GM23338 (cell line): ENCODE measurements at regions not wholly inside any gene's neighbourhood (a gene's known extent, or its start where the extent isn't known, plus 50 kb on each side); places are given as distances from the start of the nearest gene placed in this dataset.

Source experiments
- ATAC-seq: fragments of 200-7000 bp; cut with Tn5 transposase; 3 replicates; pipeline ENCODE4 v1.9.1; 2020
- DNase-seq: peaks from one replicate; pipeline ENCODE4 v3.0.0-alpha.2; 2015; ENCODE audit warnings: low spot score
- H2AFZ ChIP-seq: fragments of 200-600 bp; sonication (generic); 2 replicates; pipeline ENCODE4 v1.8.0; 2016; ENCODE audit warnings: antibody characterized with exemption, mild to moderate bottlenecking, moderate library complexity
- H3F3A ChIP-seq: fragments of 200-600 bp; sonication (generic); replicated peaks from 2 replicates; pipeline ENCODE4 v1.8.0; 2017; ENCODE audit warnings: antibody characterized with exemption, mixed run types, low read depth
- H3K27ac ChIP-seq: fragments of 200-600 bp; sonication (generic); 2 replicates; pipeline ENCODE4 v1.6.1; 2016; ENCODE audit warnings: low read depth
- H3K27me3 ChIP-seq: fragments of 200-600 bp; sonication (generic); 2 replicates; pipeline ENCODE4 v1.8.0; 2016; ENCODE audit warnings: mild to moderate bottlenecking, mixed run types, moderate library complexity; ENCODE audit not compliant: insufficient read depth
- H3K36me3 ChIP-seq: fragments of 200-600 bp; sonication (generic); 2 replicates; pipeline ENCODE4 v1.8.0; 2016; ENCODE audit warnings: mild to moderate bottlenecking; ENCODE audit not compliant: insufficient read depth
- H3K4me1 ChIP-seq: fragments of 200-600 bp; sonication (generic); 2 replicates; pipeline ENCODE4 v1.8.0; 2016; ENCODE audit warnings: mild to moderate bottlenecking, moderate library complexity; ENCODE audit not compliant: insufficient read depth
- H3K4me2 ChIP-seq: fragments of 200-600 bp; sonication (generic); 2 replicates; pipeline ENCODE4 v1.7.1; 2017; ENCODE audit warnings: mixed run types
- H3K4me3 ChIP-seq: fragments of 200-600 bp; sonication (generic); 2 replicates; pipeline ENCODE4 v1.6.1; 2016; ENCODE audit warnings: mixed run types
- H3K79me2 ChIP-seq: fragments of 200-600 bp; sonication (generic); replicated peaks from 2 replicates; pipeline ENCODE4 v1.8.0; 2017; ENCODE audit warnings: mild to moderate bottlenecking; ENCODE audit not compliant: insufficient read depth
- H3K9me2 ChIP-seq: fragments of 200-600 bp; sonication (generic); 2 replicates; pipeline ENCODE4 v1.8.0; 2017; ENCODE audit not compliant: insufficient read depth
- H4K20me1 ChIP-seq: fragments of 200-600 bp; sonication (generic); replicated peaks from 2 replicates; pipeline ENCODE4 v1.8.0; 2017; ENCODE audit warnings: mild to moderate bottlenecking; ENCODE audit not compliant: insufficient read depth
- H3K27ac Mint-ChIP-seq: 2 replicates; pipeline ENCODE4 v1.8.0; 2020; ENCODE audit warnings: inconsistent platforms, mild to moderate bottlenecking, moderate library complexity, mixed read lengths
- H3K27me3 Mint-ChIP-seq: 3 replicates; pipeline ENCODE4 v1.8.0; 2022; ENCODE audit warnings: low read depth, mild to moderate bottlenecking, moderate library complexity, mixed read lengths, inconsistent platforms; ENCODE audit not compliant: insufficient read depth, poor library complexity
- H3K36me3 Mint-ChIP-seq: 3 replicates; pipeline ENCODE4 v1.8.0; 2021; ENCODE audit warnings: low read depth, mild to moderate bottlenecking, inconsistent platforms, moderate library complexity, mixed read lengths
- H3K4me1 Mint-ChIP-seq: 3 replicates; pipeline ENCODE4 v1.8.0; 2020; ENCODE audit warnings: mild to moderate bottlenecking, inconsistent platforms, mixed read lengths
- H3K4me3 Mint-ChIP-seq: 3 replicates; pipeline ENCODE4 v1.8.0; 2021; ENCODE audit warnings: moderate library complexity, mild to moderate bottlenecking, inconsistent platforms, mixed read lengths
- H3K9me3 Mint-ChIP-seq: 3 replicates; pipeline ENCODE4 v1.8.0; 2020; ENCODE audit warnings: moderate library complexity, mild to moderate bottlenecking, inconsistent platforms, mixed read lengths
- JUNB ChIP-seq: IDR thresholded peaks from one replicate; pipeline ENCODE4 v1.6.1; 2016; ENCODE audit warnings: antibody characterized with exemption; ENCODE audit not compliant: unreplicated experiment
- POLR2AphosphoS5 ChIP-seq: IDR thresholded peaks from 2 replicates; pipeline ENCODE4 v1.6.1; 2016; ENCODE audit warnings: antibody characterized with exemption, low read depth
- STAT1 ChIP-seq: IDR thresholded peaks from one replicate; pipeline ENCODE4 v1.6.1; 2016; ENCODE audit warnings: antibody characterized with exemption; ENCODE audit not compliant: unreplicated experiment
- ZNF331 ChIP-seq: fragments of 250-450 bp; sonication (Bioruptor Pico); IDR thresholded peaks from 2 replicates; pipeline ENCODE4 v1.5.0; 2020; ENCODE audit warnings: low read depth, mild to moderate bottlenecking, moderate library complexity
- TF ChIP-seq, protein P1 (sequence below): IDR thresholded peaks from 2 replicates; pipeline ENCODE4 v1.6.1; 2016; ENCODE audit warnings: antibody characterized with exemption
- TF ChIP-seq, protein P2 (sequence below), 2 experiments: fragments of 200-600 bp in 1 of 2; sonication (generic) in 1 of 2; conservative IDR thresholded peaks; 2 replicates each; pipeline versions ENCODE4 v1.5.1 to v1.6.1; 2016 to 2017; ENCODE audit warnings: antibody characterized with exemption in 2 of 2, low read depth in 2 of 2, mild to moderate bottlenecking in 2 of 2, moderate library complexity in 1 of 2
- TF ChIP-seq, protein P3 (sequence below): IDR thresholded peaks from one replicate; pipeline ENCODE4 v1.6.1; 2018; ENCODE audit warnings: antibody characterized with exemption; ENCODE audit not compliant: unreplicated experiment

DNA sequence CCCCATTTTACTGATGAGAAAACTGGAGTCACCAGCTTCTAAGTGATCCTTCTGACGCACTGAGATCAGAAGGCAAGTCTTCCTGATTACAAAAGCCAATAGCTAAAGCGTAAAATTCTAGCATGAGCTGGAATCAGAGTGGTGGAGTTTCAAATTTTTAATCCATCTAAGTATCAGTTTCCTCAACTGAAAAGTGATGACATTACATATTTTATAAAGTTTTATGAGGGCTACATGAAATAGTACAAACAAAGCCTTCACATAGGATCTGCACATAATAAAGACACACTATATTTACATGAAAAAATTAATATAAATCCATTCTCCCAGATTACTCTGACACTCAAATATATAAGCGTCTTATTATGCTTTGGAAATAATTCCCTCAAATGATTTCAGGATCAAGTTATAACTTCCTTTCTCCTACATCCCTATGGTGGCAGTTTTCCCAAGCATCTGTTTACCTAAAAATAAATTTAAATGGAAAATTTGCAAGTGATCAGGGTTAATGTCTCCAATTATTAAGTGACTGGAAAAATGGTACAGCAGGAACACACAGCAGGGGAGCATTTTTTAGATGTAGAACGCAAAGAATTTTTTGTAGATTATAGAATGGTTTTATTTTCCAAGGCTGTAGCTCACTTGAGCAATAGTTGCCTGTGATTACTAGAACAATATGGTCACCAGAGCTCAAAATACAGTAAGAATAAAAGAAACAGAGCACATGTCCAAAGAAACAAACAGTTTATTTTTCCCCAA is 490.4 kb upstream of the C1orf87 start (continued):
- no peak for TF ChIP-seq ZNF331
- TF ChIP-seq, protein P1, sequence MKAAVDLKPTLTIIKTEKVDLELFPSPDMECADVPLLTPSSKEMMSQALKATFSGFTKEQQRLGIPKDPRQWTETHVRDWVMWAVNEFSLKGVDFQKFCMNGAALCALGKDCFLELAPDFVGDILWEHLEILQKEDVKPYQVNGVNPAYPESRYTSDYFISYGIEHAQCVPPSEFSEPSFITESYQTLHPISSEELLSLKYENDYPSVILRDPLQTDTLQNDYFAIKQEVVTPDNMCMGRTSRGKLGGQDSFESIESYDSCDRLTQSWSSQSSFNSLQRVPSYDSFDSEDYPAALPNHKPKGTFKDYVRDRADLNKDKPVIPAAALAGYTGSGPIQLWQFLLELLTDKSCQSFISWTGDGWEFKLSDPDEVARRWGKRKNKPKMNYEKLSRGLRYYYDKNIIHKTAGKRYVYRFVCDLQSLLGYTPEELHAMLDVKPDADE = no peak
- no peak for TF ChIP-seq JUNB
- TF ChIP-seq STAT1 = no peak
- TF ChIP-seq, protein P2, sequence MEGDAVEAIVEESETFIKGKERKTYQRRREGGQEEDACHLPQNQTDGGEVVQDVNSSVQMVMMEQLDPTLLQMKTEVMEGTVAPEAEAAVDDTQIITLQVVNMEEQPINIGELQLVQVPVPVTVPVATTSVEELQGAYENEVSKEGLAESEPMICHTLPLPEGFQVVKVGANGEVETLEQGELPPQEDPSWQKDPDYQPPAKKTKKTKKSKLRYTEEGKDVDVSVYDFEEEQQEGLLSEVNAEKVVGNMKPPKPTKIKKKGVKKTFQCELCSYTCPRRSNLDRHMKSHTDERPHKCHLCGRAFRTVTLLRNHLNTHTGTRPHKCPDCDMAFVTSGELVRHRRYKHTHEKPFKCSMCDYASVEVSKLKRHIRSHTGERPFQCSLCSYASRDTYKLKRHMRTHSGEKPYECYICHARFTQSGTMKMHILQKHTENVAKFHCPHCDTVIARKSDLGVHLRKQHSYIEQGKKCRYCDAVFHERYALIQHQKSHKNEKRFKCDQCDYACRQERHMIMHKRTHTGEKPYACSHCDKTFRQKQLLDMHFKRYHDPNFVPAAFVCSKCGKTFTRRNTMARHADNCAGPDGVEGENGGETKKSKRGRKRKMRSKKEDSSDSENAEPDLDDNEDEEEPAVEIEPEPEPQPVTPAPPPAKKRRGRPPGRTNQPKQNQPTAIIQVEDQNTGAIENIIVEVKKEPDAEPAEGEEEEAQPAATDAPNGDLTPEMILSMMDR (conservative IDR thresholded peaks at IDR 0.05; ENCODE audit: low read depth in 2 of 2) = no peak

DNA sequence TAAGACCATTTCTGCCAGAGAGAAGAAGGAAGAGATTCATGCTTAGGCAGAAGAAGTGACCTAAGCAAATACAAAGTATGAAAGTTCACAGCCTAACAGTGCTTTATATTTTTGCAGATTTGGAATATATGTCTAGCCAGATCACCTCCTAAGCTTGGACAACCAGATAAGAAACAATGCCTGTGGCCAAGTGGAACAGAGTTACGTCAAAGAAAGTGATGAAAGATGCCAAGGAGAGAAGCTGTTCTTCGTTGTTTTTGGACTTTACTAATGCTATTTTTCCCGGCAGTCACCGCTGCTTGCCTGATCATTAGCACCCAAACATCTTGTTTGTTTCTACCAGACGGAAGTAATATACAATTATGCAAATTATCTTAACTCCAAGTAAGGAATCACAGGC is 489.2 kb upstream of the C1orf87 start:
- Histone ChIP-seq H3K4me1 (no peaks in the 10 kb centered on the region), H3F3A (no peaks in the 10 kb centered on the region), H3K79me2 (no peaks in the 10 kb centered on the region), H3K4me2 (no peak overlapping the region), H3K9me2 (no peaks in the 10 kb centered on the region), H3K27ac (no peak overlapping the region), H4K20me1 (no peaks in the 10 kb centered on the region), H3K4me3 (no peak overlapping the region), H3K36me3 (no peaks in the 10 kb centered on the region), H3K27me3 (no peaks in the 10 kb centered on the region), H2AFZ (no peak overlapping the region)
- no peak overlapping the region for H3K4me3 Mint-ChIP-seq
- peaks cover 2% of the 10 kb centered on the region for H3K27me3 Mint-ChIP-seq
- no peaks in the 10 kb centered on the region for H3K36me3 Mint-ChIP-seq
- H3K27ac Mint-ChIP-seq = no peak overlapping the region
- H3K9me3 Mint-ChIP-seq = no peaks in the 10 kb centered on the region; the same call in 2 of the 3 replicates
- H3K4me1 Mint-ChIP-seq = no peaks in the 10 kb centered on the region
- DNase-seq (no peak), ATAC-seq (no peak)
- TF ChIP-seq, protein P3, sequence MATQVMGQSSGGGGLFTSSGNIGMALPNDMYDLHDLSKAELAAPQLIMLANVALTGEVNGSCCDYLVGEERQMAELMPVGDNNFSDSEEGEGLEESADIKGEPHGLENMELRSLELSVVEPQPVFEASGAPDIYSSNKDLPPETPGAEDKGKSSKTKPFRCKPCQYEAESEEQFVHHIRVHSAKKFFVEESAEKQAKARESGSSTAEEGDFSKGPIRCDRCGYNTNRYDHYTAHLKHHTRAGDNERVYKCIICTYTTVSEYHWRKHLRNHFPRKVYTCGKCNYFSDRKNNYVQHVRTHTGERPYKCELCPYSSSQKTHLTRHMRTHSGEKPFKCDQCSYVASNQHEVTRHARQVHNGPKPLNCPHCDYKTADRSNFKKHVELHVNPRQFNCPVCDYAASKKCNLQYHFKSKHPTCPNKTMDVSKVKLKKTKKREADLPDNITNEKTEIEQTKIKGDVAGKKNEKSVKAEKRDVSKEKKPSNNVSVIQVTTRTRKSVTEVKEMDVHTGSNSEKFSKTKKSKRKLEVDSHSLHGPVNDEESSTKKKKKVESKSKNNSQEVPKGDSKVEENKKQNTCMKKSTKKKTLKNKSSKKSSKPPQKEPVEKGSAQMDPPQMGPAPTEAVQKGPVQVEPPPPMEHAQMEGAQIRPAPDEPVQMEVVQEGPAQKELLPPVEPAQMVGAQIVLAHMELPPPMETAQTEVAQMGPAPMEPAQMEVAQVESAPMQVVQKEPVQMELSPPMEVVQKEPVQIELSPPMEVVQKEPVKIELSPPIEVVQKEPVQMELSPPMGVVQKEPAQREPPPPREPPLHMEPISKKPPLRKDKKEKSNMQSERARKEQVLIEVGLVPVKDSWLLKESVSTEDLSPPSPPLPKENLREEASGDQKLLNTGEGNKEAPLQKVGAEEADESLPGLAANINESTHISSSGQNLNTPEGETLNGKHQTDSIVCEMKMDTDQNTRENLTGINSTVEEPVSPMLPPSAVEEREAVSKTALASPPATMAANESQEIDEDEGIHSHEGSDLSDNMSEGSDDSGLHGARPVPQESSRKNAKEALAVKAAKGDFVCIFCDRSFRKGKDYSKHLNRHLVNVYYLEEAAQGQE = no peak
- TF ChIP-seq JUNB (no peak), POLR2AphosphoS5 (no peak)
